GM21737 (cell line): ENCODE measurements at regions not wholly inside any gene's neighbourhood (a gene's known extent, or its start where the extent isn't known, plus 50 kb on each side); places are given as distances from the start of the nearest gene placed in this dataset.
"Not testable (repeated sequence)": the region's sequence is repeated elsewhere in the genome, so short reads cannot be mapped to it uniquely, and the experiment has no call there.

Experiments
- ATAC-seq: cut with Tn5 transposase; IDR thresholded peaks from one replicate; pipeline ENCODE4 v1.9.1; 2021; ENCODE audit warnings: mild to moderate bottlenecking, moderate library complexity; ENCODE audit not compliant: unreplicated experiment

GRCh38 chrX:97995834-97996233 is 1112.1 kb downstream of the RPA4 start:
- no peak for ATAC-seq

DNA sequence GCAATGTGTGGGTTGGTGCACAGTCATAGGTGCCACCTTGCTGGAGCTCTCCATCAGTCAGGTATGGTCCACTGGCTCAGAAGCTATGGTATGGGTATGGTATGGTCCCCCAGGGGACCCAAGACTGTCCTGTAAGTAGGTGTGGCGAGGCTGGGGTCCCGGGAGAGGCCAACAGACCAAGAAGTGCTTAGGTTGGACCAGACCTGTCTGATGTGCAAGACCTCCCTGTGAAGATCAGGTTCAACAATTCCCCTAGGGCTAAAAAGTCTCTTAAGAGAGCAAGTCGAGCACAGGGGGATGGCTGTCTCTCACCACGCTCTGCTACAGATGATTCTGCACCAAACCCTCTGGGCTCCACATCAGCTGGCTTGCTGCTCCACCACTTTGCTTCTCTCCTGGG is 1145.0 kb downstream of the RPA4 start:
- ATAC-seq: no peak

DNA sequence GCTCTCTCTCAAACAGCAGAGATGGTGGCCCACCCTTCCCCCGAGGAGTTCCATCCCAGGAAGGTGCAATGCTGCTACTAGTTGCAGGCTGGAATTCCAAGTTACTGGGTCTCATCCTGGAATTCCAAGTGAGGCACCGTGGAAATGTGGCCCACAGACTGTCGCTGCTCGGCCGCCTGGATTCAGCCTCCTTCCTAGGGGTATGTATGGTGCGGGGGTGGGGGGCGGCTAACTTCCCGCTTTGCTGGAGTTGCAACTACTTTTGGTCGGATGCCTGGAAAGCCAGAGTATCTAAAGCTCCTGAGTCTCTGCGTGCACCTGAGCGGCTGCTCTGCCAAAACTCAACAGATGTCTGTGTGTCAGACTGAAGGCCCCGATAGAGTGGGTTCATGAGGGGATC is 1146.2 kb downstream of the RPA4 start:
- no peak for ATAC-seq

- ATAC-seq: no peak
These were observed 1173.5 kb downstream of the RPA4 start for GRCh38 chrX:98057176-98057575.

GRCh38 chrX:98065151-98065550 is 1181.4 kb downstream of the RPA4 start:
- no peak for ATAC-seq

GRCh38 chrX:98067611-98068010 is 1183.9 kb downstream of the RPA4 start:
- no peak for ATAC-seq

DNA sequence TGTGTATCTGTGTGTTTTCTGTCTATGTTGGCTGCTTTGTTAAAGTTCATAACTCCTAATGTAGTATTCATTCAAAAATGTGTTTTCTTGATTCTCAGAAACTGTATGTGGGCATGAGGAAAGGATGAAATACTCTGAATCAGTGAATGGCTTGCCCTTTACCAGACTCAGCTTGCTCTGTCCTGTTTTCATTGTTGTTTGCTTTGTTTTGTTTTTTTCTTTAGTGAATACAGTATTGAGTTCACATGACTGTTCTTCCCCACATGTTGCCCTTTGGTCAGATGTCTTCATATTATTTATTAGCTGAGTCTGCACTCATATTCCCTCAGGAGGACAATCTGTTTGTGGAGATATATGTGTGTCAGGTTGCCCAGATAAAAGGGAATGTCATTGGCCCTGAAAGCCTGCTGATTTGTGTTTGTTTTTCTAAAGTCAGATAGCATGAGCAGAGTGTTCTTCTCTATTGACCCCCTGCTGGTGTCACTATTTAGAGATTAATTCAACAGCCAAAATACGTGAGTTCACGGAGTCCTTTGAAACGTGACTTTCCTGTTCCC is 1184.4 kb downstream of the RPA4 start:
- no peak for ATAC-seq

DNA sequence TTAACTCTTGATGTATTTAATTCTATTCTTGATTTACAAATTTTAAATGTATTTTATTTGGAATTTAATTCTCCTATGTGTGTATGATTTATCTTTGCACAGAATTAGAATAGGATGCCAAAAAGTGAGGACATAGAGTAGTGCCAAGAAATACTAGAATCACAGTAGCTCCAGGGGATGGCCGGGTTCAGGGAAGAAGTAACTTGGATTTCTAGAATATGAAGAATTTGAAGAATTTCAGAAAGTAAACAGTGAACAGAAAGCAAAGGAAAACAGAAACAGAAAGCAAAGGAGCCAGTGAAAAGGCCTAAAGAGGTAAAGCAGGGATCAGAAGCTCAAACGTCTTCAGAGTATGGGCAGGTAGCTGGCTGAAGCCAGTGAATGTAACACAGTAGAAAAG is 1187.6 kb downstream of the RPA4 start:
- ATAC-seq: no peak

DNA sequence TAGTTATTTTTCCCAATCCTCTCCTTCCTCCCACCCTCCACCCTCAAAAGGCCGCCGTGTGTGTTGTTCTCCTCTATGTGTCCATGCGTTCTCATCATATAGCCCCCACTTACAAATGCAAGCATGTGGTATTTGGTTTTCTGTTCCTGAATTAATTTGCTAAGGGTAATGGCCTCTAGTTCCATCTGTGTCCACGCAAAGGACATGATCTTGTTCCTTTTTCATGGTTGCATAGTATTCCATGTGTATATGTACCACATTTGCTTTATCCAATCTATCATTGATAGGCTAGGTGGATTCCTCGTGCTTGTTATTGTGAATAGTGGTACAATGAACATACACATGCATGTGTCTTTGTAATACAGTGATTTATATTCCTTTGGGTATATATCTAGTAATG is 1193.7 kb downstream of the RPA4 start:
- ATAC-seq: no peak

DNA sequence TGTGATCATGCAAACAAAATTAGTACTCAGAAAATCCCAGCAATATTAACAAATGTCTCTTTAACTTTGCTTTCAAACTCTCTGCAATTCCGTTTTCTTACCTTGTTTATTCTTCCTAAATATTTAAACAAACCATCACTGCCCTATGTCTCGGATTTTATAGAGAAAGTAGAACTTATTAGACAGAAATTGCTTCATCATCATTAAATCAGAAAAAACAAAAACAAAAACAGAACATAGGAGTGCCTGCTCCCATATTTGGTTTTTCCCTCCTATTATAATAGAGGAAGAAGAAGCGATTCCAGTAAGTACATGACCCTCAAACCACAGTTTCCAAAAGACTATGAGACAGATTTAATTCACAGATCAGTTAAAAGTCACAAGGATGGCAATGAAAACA is 1228.0 kb downstream of the RPA4 start:
- no peak for ATAC-seq

- ATAC-seq: no peak
These were observed 1230.3 kb downstream of the RPA4 start for GRCh38 chrX:98114021-98114420.

- ATAC-seq: no peak
These were observed 1257.8 kb downstream of the RPA4 start for GRCh38 chrX:98141466-98141865.

DNA sequence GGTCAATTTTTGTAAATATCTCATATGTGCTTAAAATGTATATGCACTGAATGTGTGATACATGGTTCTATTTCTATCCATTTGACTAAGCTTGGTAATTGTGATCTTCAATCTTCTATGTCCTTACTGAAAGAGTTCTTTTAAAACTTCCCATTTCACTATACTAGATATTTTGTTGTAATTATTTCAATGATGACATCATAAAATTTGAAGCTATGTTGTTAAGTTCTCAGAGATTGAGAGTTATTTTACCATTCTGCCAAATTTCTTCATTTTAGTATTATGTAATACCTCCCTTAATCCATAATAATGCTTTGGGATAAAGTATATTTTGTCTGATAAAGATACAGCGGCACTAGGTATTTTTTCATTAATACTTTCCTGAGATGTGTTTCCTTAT is 1307.3 kb downstream of the RPA4 start:
- no peak for ATAC-seq

DNA sequence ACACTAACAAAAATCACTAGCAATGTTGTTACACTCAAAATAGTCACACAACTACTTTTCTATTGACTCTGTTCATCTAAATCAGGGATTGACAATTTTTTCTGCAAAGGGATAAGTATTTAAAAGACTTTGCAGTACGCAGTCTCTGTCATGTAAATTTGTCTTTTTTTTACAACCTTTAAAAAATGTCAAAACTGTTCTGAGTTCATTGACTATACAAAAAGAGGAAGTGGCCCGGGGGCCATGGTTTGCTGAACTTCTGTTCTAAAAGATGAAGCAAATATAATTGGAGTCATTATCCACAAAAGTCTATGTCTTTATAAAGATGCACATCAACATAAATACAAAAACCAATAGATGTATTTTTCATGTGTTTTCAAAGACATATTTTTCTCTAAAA is 1310.3 kb downstream of the RPA4 start:
- ATAC-seq: no peak

GRCh38 chrX:98203800-98204199 is 1320.1 kb downstream of the RPA4 start:
- ATAC-seq: no peak

DNA sequence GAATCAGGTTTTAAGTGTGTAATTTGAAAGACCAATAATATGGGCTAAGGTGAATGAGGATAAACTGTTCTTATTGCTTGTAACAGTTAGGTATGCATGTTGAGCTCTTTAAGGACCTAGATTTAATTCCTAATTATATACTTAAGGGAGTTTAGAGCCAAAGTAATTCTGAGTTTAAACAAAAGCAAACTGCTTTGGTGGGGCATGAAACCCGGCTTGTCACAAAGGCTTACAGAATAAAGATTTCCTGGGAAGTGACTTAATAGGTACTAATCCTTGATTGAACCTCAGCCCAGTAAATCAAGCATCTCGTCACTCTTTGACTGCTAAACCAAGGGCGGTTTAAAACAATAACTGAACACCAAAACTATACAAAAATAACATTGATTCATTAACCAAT is 1324.2 kb downstream of the RPA4 start:
- no peak for ATAC-seq

DNA sequence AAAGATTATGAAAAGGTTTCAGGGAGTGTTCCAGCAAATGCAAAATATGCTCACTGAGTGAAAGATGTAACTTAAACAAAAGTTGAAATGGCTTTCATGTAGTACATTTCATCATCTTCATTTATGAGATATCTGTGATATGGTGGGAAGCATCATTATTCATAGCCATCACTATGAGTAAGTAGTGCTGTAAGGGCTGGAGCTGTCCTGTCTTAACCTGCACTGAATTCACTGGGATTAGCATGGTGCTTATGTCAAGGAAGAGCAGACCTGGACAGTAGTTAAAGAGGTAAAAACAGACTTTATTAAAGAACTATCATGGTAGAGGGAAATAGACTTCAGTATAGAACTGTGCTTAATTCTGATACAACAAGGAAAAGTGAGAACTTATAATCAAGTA is 1347.3 kb downstream of the RPA4 start:
- no peak for ATAC-seq

DNA sequence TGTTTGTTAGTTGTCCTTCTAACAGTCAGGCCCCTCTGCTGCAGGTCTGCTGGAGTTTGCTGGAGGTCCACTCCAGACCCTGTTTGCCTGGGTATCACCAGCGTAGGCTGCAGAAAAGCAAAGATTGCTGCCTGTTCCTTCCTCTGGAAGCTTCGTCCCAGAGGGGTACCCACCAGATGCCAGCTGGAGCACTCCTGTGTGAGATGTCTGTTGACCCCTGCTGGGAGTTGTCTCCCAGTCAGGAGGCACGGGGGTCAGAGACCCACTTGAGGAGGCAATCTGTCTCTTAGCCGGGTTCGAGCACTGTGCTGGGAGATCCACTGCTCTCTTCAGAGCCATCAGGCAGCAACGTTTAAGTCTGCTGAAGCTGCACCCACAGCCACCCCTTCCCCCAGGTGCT is 1356.4 kb downstream of the RPA4 start:
- not testable (repeated sequence) for ATAC-seq

GRCh38 chrX:98263135-98263534 is 1379.4 kb downstream of the RPA4 start:
- ATAC-seq: no peak

- ATAC-seq: no peak
These were observed 1406.0 kb downstream of the RPA4 start for GRCh38 chrX:98289726-98290125.

DNA sequence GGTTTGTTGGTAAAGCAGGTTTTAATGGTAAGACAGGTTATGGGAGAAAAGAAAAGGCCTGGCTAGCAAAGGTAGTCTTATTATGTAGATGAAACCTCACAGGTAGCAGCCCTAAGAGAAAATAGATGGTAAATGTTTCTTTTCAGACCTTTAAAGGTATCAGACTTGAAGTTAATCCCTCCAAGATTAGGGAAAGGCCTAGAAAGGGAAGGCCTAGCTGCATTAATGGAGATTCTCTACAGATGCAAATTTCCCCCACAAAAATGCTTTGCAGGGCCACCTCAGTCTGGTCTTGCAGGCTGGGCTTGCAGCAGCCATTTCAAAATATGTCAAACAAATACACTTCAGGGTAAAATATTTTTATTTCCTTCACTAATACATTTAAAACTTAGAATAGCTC is 1410.6 kb downstream of the RPA4 start:
- no peak for ATAC-seq

DNA sequence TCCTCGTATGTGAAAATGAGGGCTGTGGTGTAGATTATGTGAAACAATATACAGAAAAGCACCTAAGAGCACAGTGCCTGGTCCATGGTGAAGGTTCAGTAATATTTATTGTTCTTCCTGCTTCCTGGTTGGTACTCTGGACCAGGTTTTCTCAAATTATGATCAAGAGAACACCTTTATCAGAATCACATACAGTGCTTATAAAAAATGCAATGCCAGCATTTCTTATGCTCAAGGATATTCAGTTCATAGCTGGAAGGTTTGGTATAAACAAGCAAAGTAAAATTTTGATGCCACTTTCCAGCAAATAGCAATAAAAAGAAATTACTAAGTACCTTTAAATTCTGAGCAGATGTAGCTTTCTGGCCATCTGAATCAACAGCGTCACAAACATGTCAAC is 1412.4 kb downstream of the RPA4 start:
- no peak for ATAC-seq

DNA sequence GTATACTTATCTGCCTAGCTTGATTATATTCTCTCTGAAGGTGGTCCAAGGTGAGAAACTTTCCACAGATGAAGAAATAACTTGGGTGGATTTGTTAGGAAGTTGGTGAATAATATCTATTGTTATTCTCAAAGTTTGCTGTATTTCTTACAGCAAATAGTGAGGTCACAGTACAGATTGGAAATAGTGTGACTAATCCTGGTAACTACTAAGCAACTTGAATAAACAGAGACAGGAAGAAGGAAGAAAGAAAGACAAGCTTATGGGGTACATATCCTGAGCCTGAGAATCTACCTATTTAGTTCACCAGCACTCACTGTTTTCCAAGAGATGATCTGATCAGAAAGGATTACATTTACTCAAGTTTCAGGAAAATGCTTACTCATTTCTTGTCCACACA is 1416.1 kb downstream of the RPA4 start:
- no peak for ATAC-seq

DNA sequence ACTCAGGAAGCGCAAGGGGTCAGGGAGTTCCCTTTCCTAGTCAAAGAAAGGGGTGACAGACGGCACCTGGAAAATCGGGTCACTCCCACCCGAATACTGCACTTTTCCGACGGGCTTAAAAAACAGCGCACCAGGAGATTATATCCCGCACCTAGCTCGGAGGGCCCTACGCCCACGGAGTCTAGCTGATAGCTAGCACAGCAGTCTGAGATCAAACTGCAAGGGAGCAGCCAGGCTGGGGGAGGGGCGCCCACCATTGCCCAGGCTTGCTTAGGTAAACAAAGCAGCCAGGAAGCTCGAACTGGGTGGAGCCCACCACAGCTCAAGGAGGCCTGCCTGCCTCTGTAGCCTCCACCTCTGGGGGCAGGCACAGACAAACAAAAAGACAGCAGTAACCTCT is 1416.8 kb downstream of the RPA4 start:
- not testable (repeated sequence) for ATAC-seq
